ENCODE measurements at regions not wholly inside any gene's neighbourhood (a gene's known extent, or its start where the extent isn't known, plus 50 kb on each side); places are given as distances from the start of the nearest gene placed in this dataset.

DNA sequence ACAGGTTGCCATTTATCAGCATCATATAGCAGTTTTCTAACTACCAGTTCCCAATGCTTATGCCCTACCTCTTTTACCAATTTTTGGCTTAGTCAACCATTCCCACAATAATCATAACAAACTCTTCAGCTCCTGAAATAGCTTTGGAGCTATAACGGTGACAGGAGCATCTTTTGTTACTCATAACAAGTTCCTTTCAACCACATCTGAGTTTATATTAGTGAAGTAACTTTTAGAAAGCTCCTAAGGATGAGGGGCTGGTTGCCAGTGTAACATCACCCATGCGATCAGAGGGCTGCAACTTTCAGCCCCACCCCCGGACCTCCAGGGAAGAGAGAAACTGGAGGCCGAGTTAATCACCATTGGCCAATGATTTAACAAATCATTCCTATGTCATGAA, 495.3 kb upstream of the RASGRP1 start:
- Histone ChIP-seq H3K36me3 (ENCODE audit: insufficient read depth, low read length) (no peaks in the 10 kb centered on the region), H3K27ac (ENCODE audit: low read depth, low read length) (no peak overlapping the region), H3K27me3 (ENCODE audit: control insufficient read depth in 1 of 2, insufficient read depth in 2 of 2, low read length in 2 of 2) (no peaks in the 10 kb centered on the region), H3K9ac (ENCODE audit: low read length) (no peak overlapping the region), H3K9me3 (ENCODE audit: low read length) (no peaks in the 10 kb centered on the region), H3K4me3 (ENCODE audit: low read depth in 1 of 2, low read length in 2 of 2) (no peak overlapping the region), H3K4me1 (ENCODE audit: insufficient read depth, low read length) (peaks cover 10% of the 10 kb centered on the region)

DNA sequence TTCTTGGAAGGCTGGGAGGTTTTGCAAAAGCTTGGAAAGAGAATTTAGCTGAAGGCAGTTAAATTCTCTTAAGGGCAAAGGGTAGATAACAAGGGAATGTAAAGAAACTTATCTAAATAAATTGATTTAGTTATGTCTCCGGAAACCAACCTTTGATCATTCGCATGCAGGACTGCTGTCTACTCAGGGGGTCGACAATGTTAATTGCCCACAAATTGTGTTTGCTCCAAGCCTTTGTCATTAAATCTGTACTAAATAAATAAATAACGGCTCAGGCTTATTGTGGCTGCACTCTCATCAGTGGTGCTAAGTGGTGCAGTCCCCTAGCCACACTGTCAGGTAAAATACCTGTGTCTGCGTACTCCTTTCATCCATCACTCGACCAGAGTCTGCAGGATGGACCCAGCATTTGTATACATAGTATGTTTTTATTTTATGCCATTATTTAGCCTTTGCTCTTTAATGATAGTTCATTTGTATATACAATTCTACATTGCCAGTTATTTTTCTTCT, 497.4 kb upstream of the RASGRP1 start:
- Histone ChIP-seq H3K27me3 (ENCODE audit: control insufficient read depth in 1 of 2, insufficient read depth in 2 of 2, low read length in 2 of 2) (no peaks in the 10 kb centered on the region), H3K9me3 (ENCODE audit: low read length) (no peaks in the 10 kb centered on the region), H3K9ac (ENCODE audit: low read length) (no peak overlapping the region), H3K4me1 (ENCODE audit: insufficient read depth, low read length) (peaks cover 9% of the 10 kb centered on the region), H3K36me3 (ENCODE audit: insufficient read depth, low read length) (no peaks in the 10 kb centered on the region), H3K27ac (ENCODE audit: low read depth, low read length) (no peak overlapping the region), H3K4me3 (ENCODE audit: low read depth in 1 of 2, low read length in 2 of 2) (no peak overlapping the region)

DNA sequence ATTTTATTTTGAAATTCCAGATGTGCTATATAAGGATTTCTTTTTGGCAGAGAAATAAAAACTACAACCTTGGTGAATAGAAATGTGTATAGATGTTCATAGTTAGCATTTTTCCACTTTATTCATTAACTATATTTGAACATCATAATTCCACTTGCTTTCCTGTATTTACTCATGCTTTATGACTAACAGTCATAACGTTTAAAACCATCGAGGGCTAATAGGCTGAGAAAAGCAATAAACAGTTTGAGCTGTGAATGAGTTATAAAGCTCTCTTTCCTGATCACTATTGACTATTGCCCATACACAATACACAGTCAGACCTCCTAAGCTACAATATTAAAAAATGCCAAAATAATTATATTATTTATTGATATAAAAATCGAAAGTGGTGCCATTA, 502.1 kb upstream of the RASGRP1 start:
- Histone ChIP-seq H3K9ac (ENCODE audit: low read length) (no peak overlapping the region), H3K36me3 (ENCODE audit: insufficient read depth, low read length) (no peaks in the 10 kb centered on the region), H3K4me1 (ENCODE audit: insufficient read depth, low read length) (no peaks in the 10 kb centered on the region), H3K27me3 (ENCODE audit: control insufficient read depth in 1 of 2, insufficient read depth in 2 of 2, low read length in 2 of 2) (no peaks in the 10 kb centered on the region), H3K27ac (ENCODE audit: low read depth, low read length) (no peak overlapping the region), H3K4me3 (ENCODE audit: low read depth in 1 of 2, low read length in 2 of 2) (no peak overlapping the region), H3K9me3 (ENCODE audit: low read length) (no peaks in the 10 kb centered on the region)

DNA sequence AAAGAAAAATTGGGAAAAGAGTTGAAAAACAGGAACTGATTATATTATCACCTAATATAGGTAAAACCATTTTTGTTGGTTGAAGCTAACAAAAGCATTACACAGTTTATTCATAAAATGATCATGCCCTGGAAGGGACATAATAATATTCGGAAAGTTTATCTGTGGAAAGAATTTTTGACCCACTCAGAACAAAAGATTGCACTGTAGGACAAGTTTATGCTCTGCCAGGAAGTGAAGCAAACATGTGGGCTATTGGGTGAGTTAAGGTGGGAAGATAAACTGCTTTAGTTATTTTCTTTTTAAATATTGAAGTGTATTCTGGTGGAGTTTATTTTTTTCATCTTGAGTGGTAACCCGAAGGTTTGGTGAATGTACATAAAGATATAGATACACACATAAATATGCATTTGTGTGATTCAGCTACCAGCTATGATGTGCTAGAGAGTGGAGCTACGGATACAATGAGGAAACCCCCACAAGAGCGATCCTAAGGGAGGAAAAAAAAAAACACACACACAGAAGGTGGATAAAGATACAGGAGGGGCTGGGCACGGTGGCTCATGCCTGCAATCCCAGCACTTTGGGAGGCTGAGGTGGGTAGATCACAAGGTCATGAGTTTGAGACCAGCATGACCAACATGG, 506.4 kb upstream of the THBS1 start:
- Histone ChIP-seq H3K9ac (ENCODE audit: low read length) (no peak overlapping the region), H3K4me1 (ENCODE audit: insufficient read depth, low read length) (peaks cover 16% of the 10 kb centered on the region)

DNA sequence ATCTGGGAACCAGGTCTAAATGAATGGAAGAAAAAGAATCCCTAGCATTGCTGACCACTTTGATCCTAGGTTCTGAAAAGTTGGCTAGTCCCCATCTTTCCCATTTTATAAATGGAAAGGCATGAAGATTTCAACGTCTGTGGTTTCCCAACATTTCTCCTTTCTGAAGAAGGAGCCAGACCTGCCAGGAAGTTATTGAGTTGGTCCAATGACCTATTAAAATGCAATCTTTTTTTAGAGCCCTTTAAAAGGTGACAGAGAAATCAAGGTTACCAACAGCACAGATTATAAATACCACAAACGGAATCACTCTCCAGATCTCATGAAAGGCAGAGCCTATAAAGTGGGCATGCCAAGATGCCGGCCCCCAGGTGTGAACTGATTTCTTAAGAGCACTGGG, 505.6 kb upstream of the THBS1 start:
- Histone ChIP-seq H3K9ac (ENCODE audit: low read length) (no peak overlapping the region), H3K4me3 (ENCODE audit: low read depth in 1 of 2, low read length in 2 of 2) (no peak overlapping the region), H3K27me3 (ENCODE audit: control insufficient read depth in 1 of 2, insufficient read depth in 2 of 2, low read length in 2 of 2) (no peaks in the 10 kb centered on the region), H3K9me3 (ENCODE audit: low read length) (no peaks in the 10 kb centered on the region), H3K36me3 (ENCODE audit: insufficient read depth, low read length) (no peaks in the 10 kb centered on the region), H3K4me1 (ENCODE audit: insufficient read depth, low read length) (peaks cover 19% of the 10 kb centered on the region), H3K27ac (ENCODE audit: low read depth, low read length) (no peak overlapping the region)

More for the DNA sequence above, 506.4 kb upstream of the THBS1 start:
- no peak overlapping the region for H3K4me3 ChIP-seq (ENCODE audit: low read depth in 1 of 2, low read length in 2 of 2)
- H3K9me3 ChIP-seq (ENCODE audit: low read length) = no peaks in the 10 kb centered on the region
- H3K27me3 ChIP-seq (ENCODE audit: control insufficient read depth in 1 of 2, insufficient read depth in 2 of 2, low read length in 2 of 2) = no peaks in the 10 kb centered on the region
- H3K27ac ChIP-seq (ENCODE audit: low read depth, low read length) = no peak overlapping the region
- H3K36me3 ChIP-seq (ENCODE audit: insufficient read depth, low read length) = no peaks in the 10 kb centered on the region

DNA sequence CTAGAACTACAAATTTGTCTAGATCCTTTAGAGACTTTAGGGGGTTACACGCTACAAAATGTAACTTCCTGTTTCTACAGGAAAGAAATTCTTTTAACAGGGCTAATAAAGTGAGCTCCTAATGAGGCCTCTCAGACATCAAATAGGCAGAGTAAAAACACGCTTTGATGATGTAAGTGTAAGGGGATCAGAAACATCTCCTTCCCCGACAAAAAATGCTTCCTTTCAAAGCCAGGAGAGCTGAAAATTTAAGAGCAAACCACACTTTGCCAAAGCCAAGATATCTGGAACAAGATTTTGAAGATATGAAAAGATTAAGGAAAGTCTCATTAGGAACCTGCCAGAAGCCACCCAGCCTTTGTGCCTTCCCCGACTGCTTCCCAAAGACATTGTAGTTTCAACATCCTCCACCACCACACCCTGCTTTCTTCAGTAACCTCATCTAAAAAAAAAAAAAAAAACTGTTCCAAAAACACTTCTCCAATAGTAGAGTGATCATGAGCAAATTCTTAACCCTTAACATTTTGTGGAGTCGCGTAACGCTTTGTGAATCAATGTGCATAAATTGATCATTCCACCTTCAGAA, 505.0 kb upstream of the THBS1 start:
- H3K9ac ChIP-seq (ENCODE audit: low read length) = no peak overlapping the region
- H3K27me3 ChIP-seq (ENCODE audit: control insufficient read depth in 1 of 2, insufficient read depth in 2 of 2, low read length in 2 of 2) = no peaks in the 10 kb centered on the region
- no peak overlapping the region for H3K27ac ChIP-seq (ENCODE audit: low read depth, low read length)
- H3K9me3 ChIP-seq (ENCODE audit: low read length) = no peaks in the 10 kb centered on the region
- peaks cover 19% of the 10 kb centered on the region for H3K4me1 ChIP-seq (ENCODE audit: insufficient read depth, low read length)
- no peaks in the 10 kb centered on the region for H3K36me3 ChIP-seq (ENCODE audit: insufficient read depth, low read length)
- no peak overlapping the region for H3K4me3 ChIP-seq (ENCODE audit: low read depth in 1 of 2, low read length in 2 of 2)

DNA sequence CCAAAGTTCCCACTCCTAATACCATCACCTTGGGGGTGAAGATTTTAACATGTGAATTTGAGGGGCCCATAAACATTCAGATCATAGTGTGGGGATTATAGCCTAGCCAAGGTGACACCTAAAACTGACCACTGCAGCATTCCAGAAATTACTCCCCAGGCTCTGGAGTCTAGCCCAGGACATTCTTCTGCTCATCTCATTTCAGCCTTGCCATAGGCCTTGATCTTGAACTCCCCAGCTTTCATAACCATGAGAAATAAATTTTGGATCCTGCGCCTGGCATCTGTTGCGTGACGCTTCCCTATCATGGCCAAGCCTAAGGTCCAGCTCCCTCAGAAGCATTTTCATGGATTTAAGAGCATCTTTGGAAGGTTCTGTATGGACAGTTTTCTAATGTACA, 502.9 kb upstream of the THBS1 start:
- Histone ChIP-seq H3K9me3 (ENCODE audit: low read length) (no peaks in the 10 kb centered on the region), H3K27ac (ENCODE audit: low read depth, low read length) (no peak overlapping the region), H3K4me3 (ENCODE audit: low read depth in 1 of 2, low read length in 2 of 2) (no peak overlapping the region), H3K4me1 (ENCODE audit: insufficient read depth, low read length) (peaks cover 19% of the 10 kb centered on the region), H3K9ac (ENCODE audit: low read length) (no peak overlapping the region), H3K36me3 (ENCODE audit: insufficient read depth, low read length) (no peaks in the 10 kb centered on the region), H3K27me3 (ENCODE audit: control insufficient read depth in 1 of 2, insufficient read depth in 2 of 2, low read length in 2 of 2) (no peaks in the 10 kb centered on the region)

DNA sequence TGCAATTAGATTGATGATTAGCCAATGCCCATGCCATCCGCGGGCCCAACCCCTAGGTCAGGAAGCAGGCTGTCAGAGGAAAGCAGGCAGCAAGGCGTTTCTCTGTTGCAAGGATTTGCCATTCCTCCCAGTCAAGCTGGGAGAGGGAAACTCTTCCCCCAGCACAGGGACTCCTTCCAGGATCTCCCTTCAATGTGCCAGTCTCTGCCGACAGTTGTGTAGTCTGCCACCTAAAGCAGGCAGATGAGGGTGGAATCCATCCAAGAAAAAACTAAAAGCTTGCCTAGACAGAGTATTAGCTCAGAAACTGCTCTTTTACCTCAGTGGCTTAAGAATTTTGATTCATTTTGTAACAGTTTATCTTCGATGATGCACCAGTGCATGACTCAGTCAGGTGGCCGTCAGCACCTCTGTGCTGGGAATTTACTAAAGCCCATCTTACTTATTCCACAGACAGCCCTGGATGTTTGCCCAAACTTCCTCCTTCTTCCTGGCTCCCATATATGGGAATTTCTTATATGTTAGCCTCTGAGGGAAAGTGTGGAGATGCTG, 501.5 kb upstream of the THBS1 start:
- Histone ChIP-seq H3K9me3 (ENCODE audit: low read length) (no peaks in the 10 kb centered on the region), H3K27ac (ENCODE audit: low read depth, low read length) (no peak overlapping the region), H3K36me3 (ENCODE audit: insufficient read depth, low read length) (no peaks in the 10 kb centered on the region), H3K4me3 (ENCODE audit: low read depth in 1 of 2, low read length in 2 of 2) (no peak overlapping the region), H3K9ac (ENCODE audit: low read length) (no peak overlapping the region), H3K27me3 (ENCODE audit: control insufficient read depth in 1 of 2, insufficient read depth in 2 of 2, low read length in 2 of 2) (no peaks in the 10 kb centered on the region), H3K4me1 (ENCODE audit: insufficient read depth, low read length) (peaks cover 19% of the 10 kb centered on the region)

DNA sequence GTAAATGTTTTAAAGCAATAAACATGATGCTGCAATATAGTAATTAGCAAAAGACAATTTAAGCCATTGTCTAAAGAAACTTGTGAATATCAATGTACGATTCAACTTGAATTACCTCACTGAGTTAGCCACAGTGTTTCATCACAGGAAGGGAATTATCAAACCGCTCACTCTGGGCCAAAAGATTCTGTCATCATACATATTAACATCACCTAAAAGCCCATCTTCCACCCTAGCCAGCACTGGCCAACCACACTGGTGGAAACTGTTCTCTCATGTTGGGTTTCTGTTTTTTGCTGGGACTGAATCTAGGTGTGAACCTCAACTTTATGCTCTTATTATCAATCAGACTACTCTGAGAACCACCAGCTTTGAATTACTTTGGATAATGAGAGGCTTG, 497.7 kb upstream of the THBS1 start:
- no peak overlapping the region for H3K4me3 ChIP-seq (ENCODE audit: low read depth in 1 of 2, low read length in 2 of 2)
- no peak overlapping the region for H3K9ac ChIP-seq (ENCODE audit: low read length)
- no peaks in the 10 kb centered on the region for H3K9me3 ChIP-seq (ENCODE audit: low read length)
- no peaks in the 10 kb centered on the region for H3K27me3 ChIP-seq (ENCODE audit: control insufficient read depth in 1 of 2, insufficient read depth in 2 of 2, low read length in 2 of 2)
- H3K27ac ChIP-seq (ENCODE audit: low read depth, low read length) = no peak overlapping the region
- H3K4me1 ChIP-seq (ENCODE audit: insufficient read depth, low read length) = peaks cover 22% of the 10 kb centered on the region
- no peaks in the 10 kb centered on the region for H3K36me3 ChIP-seq (ENCODE audit: insufficient read depth, low read length)

DNA sequence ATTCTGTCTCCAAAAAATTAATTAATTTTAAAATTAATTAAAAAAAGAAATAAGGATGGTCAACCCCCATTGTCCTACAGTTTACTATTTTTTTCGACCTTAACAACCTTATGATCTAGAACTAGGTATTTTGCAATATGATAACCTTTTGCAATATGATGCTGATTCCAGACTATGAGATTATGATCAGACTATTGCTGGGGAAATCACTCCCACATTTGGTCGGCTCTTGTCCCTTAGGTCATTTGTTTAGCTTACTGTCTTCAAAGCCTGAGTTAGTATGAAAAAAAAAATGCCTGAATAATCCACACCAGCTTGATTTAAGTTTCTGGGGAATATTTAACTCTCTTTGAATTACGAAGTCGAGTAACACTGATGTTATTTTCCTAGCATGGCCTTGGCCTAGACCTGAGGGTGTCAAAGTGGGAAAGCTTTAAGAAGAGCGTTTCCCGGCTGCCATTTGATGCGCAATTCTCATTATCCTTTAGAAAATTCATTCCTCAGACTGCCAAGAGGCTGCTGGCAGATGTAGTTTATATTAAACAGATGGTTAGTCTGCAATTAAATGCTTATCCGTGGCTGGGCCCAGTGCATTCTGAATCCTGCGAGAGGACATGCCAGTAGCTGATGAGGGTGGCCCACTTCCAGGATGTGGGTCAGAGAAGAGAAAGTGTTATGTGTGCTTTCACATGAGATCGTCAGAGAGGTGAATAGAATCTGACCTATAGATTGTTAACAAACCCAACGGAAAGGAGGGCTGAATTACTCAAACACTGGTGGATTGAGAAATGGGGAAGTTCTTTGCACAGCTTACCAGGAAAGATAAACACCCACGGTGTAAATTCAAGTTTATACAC, 496.0 kb upstream of the THBS1 start:
- no peaks in the 10 kb centered on the region for H3K9me3 ChIP-seq (ENCODE audit: low read length)
- H3K4me3 ChIP-seq (ENCODE audit: low read depth in 1 of 2, low read length in 2 of 2) = no peak overlapping the region
- no peak overlapping the region for H3K9ac ChIP-seq (ENCODE audit: low read length)
- peak overlapping the region; percentile 62 for H3K27ac ChIP-seq (ENCODE audit: low read depth, low read length)
- H3K4me1 ChIP-seq (ENCODE audit: insufficient read depth, low read length) = peaks cover 15% of the 10 kb centered on the region
- no peaks in the 10 kb centered on the region for H3K36me3 ChIP-seq (ENCODE audit: insufficient read depth, low read length)
- no peaks in the 10 kb centered on the region for H3K27me3 ChIP-seq (ENCODE audit: control insufficient read depth in 1 of 2, insufficient read depth in 2 of 2, low read length in 2 of 2)

DNA sequence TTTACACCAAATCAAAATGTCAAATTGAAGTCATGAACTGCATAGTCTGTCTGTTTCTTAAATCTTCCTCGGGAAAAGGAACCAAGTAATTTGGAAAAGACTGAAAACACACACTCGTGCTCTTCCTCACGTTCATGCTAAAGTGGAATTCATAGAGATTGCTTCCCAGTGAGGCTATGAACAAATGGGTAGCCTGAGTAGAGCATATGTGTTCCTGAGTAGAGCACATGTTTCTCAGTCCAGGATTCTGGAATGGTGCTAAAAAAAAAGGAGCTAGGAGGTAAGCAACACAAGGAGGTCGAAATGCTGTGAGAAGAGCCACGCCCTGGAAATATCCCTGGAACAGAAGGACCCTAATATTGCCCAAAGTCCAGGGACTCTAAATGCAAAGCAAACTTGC, 494.2 kb upstream of the THBS1 start:
- Histone ChIP-seq H3K4me3 (ENCODE audit: low read depth in 1 of 2, low read length in 2 of 2) (no peak overlapping the region), H3K4me1 (ENCODE audit: insufficient read depth, low read length) (peaks cover 15% of the 10 kb centered on the region), H3K9me3 (ENCODE audit: low read length) (no peaks in the 10 kb centered on the region), H3K27ac (ENCODE audit: low read depth, low read length) (peak overlapping the region; percentile 21), H3K27me3 (ENCODE audit: control insufficient read depth in 1 of 2, insufficient read depth in 2 of 2, low read length in 2 of 2) (no peaks in the 10 kb centered on the region), H3K9ac (ENCODE audit: low read length) (no peak overlapping the region), H3K36me3 (ENCODE audit: insufficient read depth, low read length) (no peaks in the 10 kb centered on the region)
